ENCODE measurements at regions not wholly inside any gene's neighbourhood (a gene's known extent, or its start where the extent isn't known, plus 50 kb on each side); places are given as distances from the start of the nearest gene placed in this dataset.

DNA sequence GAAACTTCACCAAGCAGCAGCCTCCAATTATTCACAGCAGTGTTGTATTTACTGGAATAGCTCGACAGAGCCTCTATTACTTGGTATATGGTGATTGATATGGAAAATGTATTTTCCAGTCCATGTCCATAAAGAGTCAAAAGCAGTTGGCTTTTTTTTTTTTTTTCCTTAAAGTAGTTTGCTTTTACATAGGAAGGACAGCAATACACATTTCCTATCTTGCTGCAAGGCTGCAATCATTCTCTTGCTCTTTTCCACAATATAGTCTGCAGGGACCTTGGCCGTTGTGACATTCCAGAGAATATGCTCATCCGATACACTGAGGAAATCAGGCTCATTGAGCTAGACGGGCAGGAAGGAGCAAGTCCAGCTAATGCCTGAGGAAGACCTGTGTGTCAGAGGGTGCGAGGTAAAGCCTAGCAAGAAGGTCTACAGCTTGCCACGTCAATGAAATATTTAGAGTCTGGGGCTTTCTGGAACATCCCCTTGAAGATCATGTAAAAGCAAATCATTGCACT lies 131.1 kb downstream of the ENGASE start:
- no peaks in the 10 kb centered on the region for H4K20me1 ChIP-seq (ENCODE audit: insufficient read depth)
- ATAC-seq (no peak), DNase-seq (ENCODE audit: low read depth, low spot score) (no peak)
- intact Hi-C loops (cut with micrococcal nuclease) = no loop called here
- H3K4me1 ChIP-seq (ENCODE audit: control insufficient read depth in 1 of 2, insufficient read depth in 2 of 2, low read length in 2 of 2) = peaks cover 0 to 7% of the 10 kb centered on the region in 2 experiments; a peak in 1 of 4 replicates
- no peak overlapping the region for H3K4me3 ChIP-seq (replicated peaks in 1 of 2; ENCODE audit: low read depth in 1 of 2, low read length in 2 of 2)
- H3K79me2 ChIP-seq (ENCODE audit: insufficient read depth, low read length) = no peaks in the 10 kb centered on the region
- H3K36me3 ChIP-seq (ENCODE audit: control insufficient read depth in 1 of 2, insufficient read depth in 2 of 2, low read length in 2 of 2) = no peaks in the 10 kb centered on the region
- CTCF ChIA-PET = interaction anchor here (1.8 kb wide), 1 partner anchor 186 kb away, joined by 7 read pairs; no protein-coding TSS in a partner anchor
- no peaks in the 10 kb centered on the region for H3K9me2 ChIP-seq (ENCODE audit: insufficient read depth)
- POLR2A ChIA-PET = no interaction called here
- no peak overlapping the region for H3K4me2 ChIP-seq (ENCODE audit: low read length)
- TF ChIP-seq MAX (IDR thresholded peaks at IDR 0.05) = no peak
- TF ChIP-seq, protein P1, sequence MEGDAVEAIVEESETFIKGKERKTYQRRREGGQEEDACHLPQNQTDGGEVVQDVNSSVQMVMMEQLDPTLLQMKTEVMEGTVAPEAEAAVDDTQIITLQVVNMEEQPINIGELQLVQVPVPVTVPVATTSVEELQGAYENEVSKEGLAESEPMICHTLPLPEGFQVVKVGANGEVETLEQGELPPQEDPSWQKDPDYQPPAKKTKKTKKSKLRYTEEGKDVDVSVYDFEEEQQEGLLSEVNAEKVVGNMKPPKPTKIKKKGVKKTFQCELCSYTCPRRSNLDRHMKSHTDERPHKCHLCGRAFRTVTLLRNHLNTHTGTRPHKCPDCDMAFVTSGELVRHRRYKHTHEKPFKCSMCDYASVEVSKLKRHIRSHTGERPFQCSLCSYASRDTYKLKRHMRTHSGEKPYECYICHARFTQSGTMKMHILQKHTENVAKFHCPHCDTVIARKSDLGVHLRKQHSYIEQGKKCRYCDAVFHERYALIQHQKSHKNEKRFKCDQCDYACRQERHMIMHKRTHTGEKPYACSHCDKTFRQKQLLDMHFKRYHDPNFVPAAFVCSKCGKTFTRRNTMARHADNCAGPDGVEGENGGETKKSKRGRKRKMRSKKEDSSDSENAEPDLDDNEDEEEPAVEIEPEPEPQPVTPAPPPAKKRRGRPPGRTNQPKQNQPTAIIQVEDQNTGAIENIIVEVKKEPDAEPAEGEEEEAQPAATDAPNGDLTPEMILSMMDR (IDR thresholded peaks at IDR 0.05 in 2 of 3, conservative IDR thresholded peaks at IDR 0.05 in 1 of 3; ENCODE audit: borderline replicate concordance in 1 of 3, insufficient read depth in 1 of 3, low read depth in 2 of 3, low read length in 2 of 3) = no peak
- H2AFZ ChIP-seq (ENCODE audit: low read depth, low read length, poor library complexity, severe bottlenecking) = no peak overlapping the region
- no peak overlapping the region for H3K27ac ChIP-seq (ENCODE audit: low read depth, low read length)
- H3K9ac ChIP-seq (ENCODE audit: low read length) = no peak overlapping the region
- H3K9me3 ChIP-seq (ENCODE audit: control insufficient read depth in 1 of 2, insufficient read depth in 1 of 2, low read depth in 1 of 2, low read length in 2 of 2) = no peaks in the 10 kb centered on the region
- RAD21 ChIA-PET (ENCODE audit: low non-redundant PET in 1 of 2, low total read pairs in 2 of 2, uncharacterized antibody in 2 of 2, unreplicated experiment in 2 of 2) = no interaction called here
- no TSS peak for BruUV-seq (replicated peaks)
- peaks cover 79% of the 10 kb centered on the region for H3K27me3 ChIP-seq (ENCODE audit: insufficient read depth, low read length)

DNA sequence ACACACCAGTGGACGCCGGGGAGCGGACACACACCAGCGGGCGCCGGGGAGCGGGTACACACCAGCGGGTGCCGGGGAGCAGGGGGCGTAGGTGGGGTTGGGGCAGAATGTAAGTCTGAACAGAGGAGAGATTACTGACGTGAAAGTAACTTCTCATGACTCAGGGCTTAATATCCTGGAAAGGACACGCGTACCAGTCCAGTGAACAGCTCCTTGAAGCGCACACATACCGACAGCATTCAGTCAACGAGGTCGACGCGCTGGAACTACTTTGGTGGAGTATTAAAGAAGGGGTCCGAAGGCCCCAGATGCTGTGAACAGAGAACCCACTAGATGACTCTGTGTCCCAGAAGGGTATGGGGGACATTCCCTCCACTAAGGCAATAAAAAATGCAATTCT lies 129.6 kb downstream of the ENGASE start:
- Histone ChIP-seq H3K4me2 (ENCODE audit: low read length) (no peak overlapping the region), H3K9ac (ENCODE audit: low read length) (no peak overlapping the region), H3K4me1 (ENCODE audit: control insufficient read depth in 1 of 2, insufficient read depth in 2 of 2, low read length in 2 of 2) (peaks cover 0 to 7% of the 10 kb centered on the region in 2 experiments; a peak in 1 of 4 replicates), H3K79me2 (ENCODE audit: insufficient read depth, low read length) (no peaks in the 10 kb centered on the region), H3K27ac (ENCODE audit: low read depth, low read length) (no peak overlapping the region), H3K9me3 (ENCODE audit: control insufficient read depth in 1 of 2, insufficient read depth in 1 of 2, low read depth in 1 of 2, low read length in 2 of 2) (no peaks in the 10 kb centered on the region), H3K9me2 (ENCODE audit: insufficient read depth) (no peaks in the 10 kb centered on the region), H3K4me3 (replicated peaks in 1 of 2; ENCODE audit: low read depth in 1 of 2, low read length in 2 of 2) (no peak overlapping the region), H4K20me1 (ENCODE audit: insufficient read depth) (no peaks in the 10 kb centered on the region), H2AFZ (ENCODE audit: low read depth, low read length, poor library complexity, severe bottlenecking) (no peak overlapping the region), H3K36me3 (ENCODE audit: control insufficient read depth in 1 of 2, insufficient read depth in 2 of 2, low read length in 2 of 2) (no peaks in the 10 kb centered on the region), H3K27me3 (ENCODE audit: insufficient read depth, low read length) (peaks cover 77% of the 10 kb centered on the region)
- POLR2A ChIA-PET = no interaction called here
- CTCF ChIA-PET = interaction anchor here (1.6 kb wide), 1 partner anchor 184 kb away, joined by 3 read pairs; no protein-coding TSS in a partner anchor
- intact Hi-C loops (cut with micrococcal nuclease) = no loop called here
- DNase-seq (ENCODE audit: low read depth, low spot score) = no peak
- RAD21 ChIA-PET (ENCODE audit: low non-redundant PET in 1 of 2, low total read pairs in 2 of 2, uncharacterized antibody in 2 of 2, unreplicated experiment in 2 of 2) = no interaction called here
- ATAC-seq = no peak
- BruUV-seq (replicated peaks) = no TSS peak
- no peak for TF ChIP-seq TCF7L2 (IDR thresholded peaks at IDR 0.05; ENCODE audit: borderline replicate concordance, extremely low read depth, insufficient read depth, insufficient read length)
- TF ChIP-seq ZFX (IDR thresholded peaks at IDR 0.05) = no peak
- TF ChIP-seq JUND (IDR thresholded peaks at IDR 0.05) = no peak
- no peak for TF ChIP-seq EZH2 (IDR thresholded peaks at IDR 0.05)
- TF ChIP-seq ELF1 (IDR thresholded peaks at IDR 0.05; ENCODE audit: borderline replicate concordance, low read depth) = no peak
